Vagina (tissue), 2 donors: ENCODE measurements at regions not wholly inside any gene's neighbourhood (a gene's known extent, or its start where the extent isn't known, plus 50 kb on each side); places are given as distances from the start of the nearest gene placed in this dataset.

ENCODE experiments used
- DNase-seq, 2 donors: peaks; one replicate each; pipeline ENCODE4 v3.0.0-alpha.2; 2017; ENCODE audit errors: extremely low spot score in 2 of 2
- H3K27ac ChIP-seq: fragments of 200-600 bp; sonication (generic); one replicate; pipeline ENCODE4 v1.5.1; 2019
- H3K27me3 ChIP-seq: fragments of 200-600 bp; sonication (generic); one replicate; pipeline ENCODE4 v1.5.1; 2019
- H3K36me3 ChIP-seq, 2 donors: fragments of 200-600 bp; sonication (generic); one replicate each; pipeline ENCODE4 v1.5.1; 2017 to 2019
- H3K4me1 ChIP-seq: fragments of 200-600 bp; sonication (generic); one replicate; pipeline ENCODE4 v1.5.1; 2019
- H3K4me3 ChIP-seq, 2 donors: fragments of 200-600 bp; sonication (generic); 1 replicate in 1 of 2; 2 replicates in 1 of 2; pipeline ENCODE4 v1.5.1; 2016 to 2019
- H3K9me3 ChIP-seq: fragments of 200-600 bp; sonication (generic); one replicate; pipeline ENCODE4 v1.5.1; 2019
- POLR2A ChIP-seq, 2 donors: fragments of 450-650 bp; IDR thresholded peaks; one replicate each; pipeline ENCODE4 v1.6.1; 2017; ENCODE audit warnings: antibody characterized with exemption in 2 of 2, mild to moderate bottlenecking in 2 of 2, moderate library complexity in 2 of 2
- POLR2AphosphoS5 ChIP-seq, 2 donors: sonication (generic); formaldehyde crosslinking; IDR thresholded peaks; one replicate each; pipeline ENCODE4 v1.9.0; 2017; ENCODE audit warnings: antibody characterized with exemption in 2 of 2, mild to moderate bottlenecking in 2 of 2, low read depth in 1 of 2; ENCODE audit not compliant: insufficient read depth in 1 of 2
- intact Hi-C: fragments of 100-400 bp; cut with DNase I; formaldehyde crosslinking; loops from one replicate; pipeline ENCODE4 v1.15.1; 2023
- TF ChIP-seq, protein P1 (sequence below), 3 experiments: fragments of 450-650 bp in 2 of 3; fragments of 200-600 bp in 1 of 3; sonication (generic) in 1 of 3; IDR thresholded peaks; one replicate each; pipeline ENCODE4 v1.5.1; 2017 to 2019; ENCODE audit warnings: antibody characterized with exemption in 3 of 3, mild to moderate bottlenecking in 2 of 3, moderate library complexity in 2 of 3

DNA sequence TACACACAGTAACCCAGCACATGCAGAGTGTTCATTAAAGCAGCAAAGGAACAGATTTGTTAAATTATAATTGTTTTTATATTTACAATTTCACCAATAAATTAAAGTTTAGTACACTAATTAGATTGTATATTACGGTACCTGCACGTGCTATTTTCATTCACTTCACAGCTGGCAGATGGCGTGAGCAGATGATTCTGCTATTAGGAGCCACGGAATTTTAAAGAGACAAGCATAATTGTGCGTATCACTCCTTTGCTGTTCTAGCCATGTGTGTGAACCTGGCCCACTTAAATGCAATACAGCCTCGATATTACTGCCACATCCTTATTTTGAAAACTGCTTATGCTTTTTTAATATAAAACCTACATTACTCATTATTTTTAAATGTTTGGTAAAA lies 332.8 kb upstream of the SOX11 start:
- Histone ChIP-seq H3K4me1 (no peaks in the 10 kb centered on the region), H3K4me3 (no peak overlapping the region), H3K36me3 (no peaks in the 10 kb centered on the region), H3K27me3 (no peaks in the 10 kb centered on the region), H3K27ac (no peak overlapping the region), H3K9me3 (no peaks in the 10 kb centered on the region)
- intact Hi-C loops, result no loop called here
- TF ChIP-seq, protein P1, sequence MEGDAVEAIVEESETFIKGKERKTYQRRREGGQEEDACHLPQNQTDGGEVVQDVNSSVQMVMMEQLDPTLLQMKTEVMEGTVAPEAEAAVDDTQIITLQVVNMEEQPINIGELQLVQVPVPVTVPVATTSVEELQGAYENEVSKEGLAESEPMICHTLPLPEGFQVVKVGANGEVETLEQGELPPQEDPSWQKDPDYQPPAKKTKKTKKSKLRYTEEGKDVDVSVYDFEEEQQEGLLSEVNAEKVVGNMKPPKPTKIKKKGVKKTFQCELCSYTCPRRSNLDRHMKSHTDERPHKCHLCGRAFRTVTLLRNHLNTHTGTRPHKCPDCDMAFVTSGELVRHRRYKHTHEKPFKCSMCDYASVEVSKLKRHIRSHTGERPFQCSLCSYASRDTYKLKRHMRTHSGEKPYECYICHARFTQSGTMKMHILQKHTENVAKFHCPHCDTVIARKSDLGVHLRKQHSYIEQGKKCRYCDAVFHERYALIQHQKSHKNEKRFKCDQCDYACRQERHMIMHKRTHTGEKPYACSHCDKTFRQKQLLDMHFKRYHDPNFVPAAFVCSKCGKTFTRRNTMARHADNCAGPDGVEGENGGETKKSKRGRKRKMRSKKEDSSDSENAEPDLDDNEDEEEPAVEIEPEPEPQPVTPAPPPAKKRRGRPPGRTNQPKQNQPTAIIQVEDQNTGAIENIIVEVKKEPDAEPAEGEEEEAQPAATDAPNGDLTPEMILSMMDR (IDR thresholded peaks at IDR 0.05), result no peak
- TF ChIP-seq POLR2A (IDR thresholded peaks at IDR 0.05) (no peak), POLR2AphosphoS5 (IDR thresholded peaks at IDR 0.05; ENCODE audit: insufficient read depth in 1 of 2, low read depth in 1 of 2) (no peak)
- DNase-seq, result no peak

DNA sequence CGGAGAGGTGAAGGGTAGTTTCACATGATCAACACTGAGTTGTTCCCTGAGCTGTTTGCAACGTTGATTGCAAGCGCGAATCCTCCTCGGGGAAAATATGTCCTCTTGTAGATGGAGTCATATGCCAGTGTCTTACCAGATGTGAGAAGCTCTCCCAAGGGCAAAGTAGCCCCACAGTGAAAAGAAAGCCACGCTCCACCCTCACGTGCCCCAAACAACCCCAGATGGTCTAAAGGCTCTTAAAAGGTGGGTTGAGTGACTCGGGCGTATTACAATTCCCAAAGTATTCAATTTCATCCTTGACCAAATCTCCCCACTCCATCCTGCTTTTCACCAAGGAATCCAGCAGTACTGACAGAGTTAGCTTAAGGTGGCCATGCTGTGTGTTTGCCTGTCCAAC lies 332.1 kb upstream of the SOX11 start:
- DNase-seq, result no peak

GRCh38 chr2:5364361-5364760 lies 327.8 kb upstream of the SOX11 start:
- Histone ChIP-seq H3K36me3 (no peaks in the 10 kb centered on the region), H3K4me1 (no peaks in the 10 kb centered on the region), H3K9me3 (no peaks in the 10 kb centered on the region), H3K27me3 (no peaks in the 10 kb centered on the region), H3K27ac (no peak overlapping the region), H3K4me3 (no peak overlapping the region)
- DNase-seq, result no peak
- no peak for TF ChIP-seq POLR2A (IDR thresholded peaks at IDR 0.05)
- TF ChIP-seq POLR2AphosphoS5 (IDR thresholded peaks at IDR 0.05; ENCODE audit: insufficient read depth in 1 of 2, low read depth in 1 of 2), result no peak
- TF ChIP-seq, protein P1 (IDR thresholded peaks at IDR 0.05), result no peak
- intact Hi-C loops, result no loop called here

More for the DNA sequence above, 332.1 kb upstream of the SOX11 start:
- TF ChIP-seq POLR2A (IDR thresholded peaks at IDR 0.05) (no peak), POLR2AphosphoS5 (IDR thresholded peaks at IDR 0.05; ENCODE audit: insufficient read depth in 1 of 2, low read depth in 1 of 2) (no peak)
- TF ChIP-seq, protein P1 (IDR thresholded peaks at IDR 0.05), result no peak
- intact Hi-C loops, result no loop called here
- no peaks in the 10 kb centered on the region for H3K4me1 ChIP-seq
- H3K9me3 ChIP-seq, result no peaks in the 10 kb centered on the region
- H3K27me3 ChIP-seq, result no peaks in the 10 kb centered on the region
- no peak overlapping the region for H3K4me3 ChIP-seq
- no peak overlapping the region for H3K27ac ChIP-seq
- no peaks in the 10 kb centered on the region for H3K36me3 ChIP-seq

DNA sequence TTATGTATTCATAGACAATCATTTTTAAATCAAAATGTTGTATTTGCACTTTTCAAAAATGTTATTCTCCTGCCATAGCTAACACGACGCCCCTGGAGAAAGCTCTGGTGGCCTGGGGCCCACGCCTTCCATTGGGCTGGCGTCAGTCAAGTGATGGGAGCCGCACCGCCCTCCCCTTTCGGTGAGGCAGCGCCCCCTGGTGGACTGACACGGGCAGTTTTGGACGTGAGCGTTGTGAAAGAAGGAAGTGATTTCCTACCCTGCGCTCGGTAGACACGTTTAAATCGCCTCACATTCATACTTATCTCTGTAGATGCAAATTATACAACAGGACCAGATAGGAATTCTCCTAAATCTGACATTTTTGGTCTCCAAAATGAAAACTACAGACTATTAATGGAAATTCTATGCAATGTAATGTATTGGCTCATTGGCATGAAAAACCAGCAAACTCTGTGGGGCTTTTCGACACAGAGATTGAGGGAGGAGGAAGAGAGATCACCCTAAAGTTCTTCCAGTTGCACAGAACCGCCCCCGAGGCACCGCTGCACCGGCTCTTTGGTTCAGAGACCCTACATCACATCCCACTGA lies 326.2 kb upstream of the SOX11 start:
- intact Hi-C loops, result loop anchor here (5.0 kb wide), 1 partner anchor 1396 kb away; no protein-coding TSS in a partner anchor
- no peak for DNase-seq
- H3K4me3 ChIP-seq, result no peak overlapping the region

DNA sequence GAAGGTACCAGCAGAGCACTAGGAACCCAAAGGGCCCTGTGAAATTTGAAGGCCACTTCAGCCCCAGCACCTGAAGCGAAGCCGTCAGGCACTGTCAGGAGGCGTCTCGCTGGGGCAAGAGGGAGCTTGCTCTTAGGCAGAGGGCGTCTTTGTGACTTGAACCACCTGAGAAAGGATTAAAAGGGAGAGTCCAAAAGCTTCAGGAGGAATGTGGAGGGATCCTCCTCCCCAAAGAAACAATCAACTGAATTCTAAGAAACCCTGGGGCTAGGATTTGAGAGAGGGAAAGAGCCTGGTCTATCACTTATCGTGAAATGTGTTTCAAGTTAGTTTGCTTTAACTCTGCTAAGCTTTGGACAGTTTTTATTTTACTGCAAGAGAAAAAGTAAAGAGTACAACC lies 324.9 kb upstream of the SOX11 start:
- H3K27ac ChIP-seq, result no peak overlapping the region
- TF ChIP-seq POLR2AphosphoS5 (IDR thresholded peaks at IDR 0.05; ENCODE audit: insufficient read depth in 1 of 2, low read depth in 1 of 2) (no peak), POLR2A (IDR thresholded peaks at IDR 0.05) (no peak)
- TF ChIP-seq, protein P1 (IDR thresholded peaks at IDR 0.05), result no peak
- no peaks in the 10 kb centered on the region for H3K27me3 ChIP-seq
- no peaks in the 10 kb centered on the region for H3K4me1 ChIP-seq
- intact Hi-C loops, result loop anchor here (5.0 kb wide), 1 partner anchor 1395 kb away; no protein-coding TSS in a partner anchor
- no peaks in the 10 kb centered on the region for H3K36me3 ChIP-seq
- no peaks in the 10 kb centered on the region for H3K9me3 ChIP-seq
- no peak overlapping the region for H3K4me3 ChIP-seq
- DNase-seq, result no peak

More for the DNA sequence above, 326.2 kb upstream of the SOX11 start:
- Histone ChIP-seq H3K9me3 (no peaks in the 10 kb centered on the region), H3K36me3 (no peaks in the 10 kb centered on the region), H3K4me1 (no peaks in the 10 kb centered on the region), H3K27me3 (no peaks in the 10 kb centered on the region), H3K27ac (no peak overlapping the region)
- TF ChIP-seq, protein P1 (IDR thresholded peaks at IDR 0.05), result no peak
- no peak for TF ChIP-seq POLR2A (IDR thresholded peaks at IDR 0.05)
- no peak for TF ChIP-seq POLR2AphosphoS5 (IDR thresholded peaks at IDR 0.05; ENCODE audit: insufficient read depth in 1 of 2, low read depth in 1 of 2)
